BLaER1 (cell line): ENCODE measurements at regions not wholly inside any gene's neighbourhood (a gene's known extent, or its start where the extent isn't known, plus 50 kb on each side); places are given as distances from the start of the nearest gene placed in this dataset.
"Not testable (repeated sequence)": the region's sequence is repeated elsewhere in the genome, so short reads cannot be mapped to it uniquely, and the experiment has no call there.

Experiments used
- H3K27ac ChIP-seq: shearing (Covaris generic); formaldehyde crosslinking; 2 replicates; pipeline ENCODE4 v1.8.1; 2022
- H3K27me3 ChIP-seq: shearing (Covaris generic); formaldehyde crosslinking; 2 replicates; pipeline ENCODE4 v1.8.1; 2022
- H3K36me3 ChIP-seq: shearing (Covaris generic); formaldehyde crosslinking; 2 replicates; pipeline ENCODE4 v1.8.1; 2022
- H3K4me1 ChIP-seq: shearing (Covaris generic); formaldehyde crosslinking; 2 replicates; pipeline ENCODE4 v1.8.1; 2022
- H3K4me2 ChIP-seq: shearing (Covaris generic); formaldehyde crosslinking; 2 replicates; pipeline ENCODE4 v1.8.1; 2022
- H3K4me3 ChIP-seq: shearing (Covaris generic); formaldehyde crosslinking; 2 replicates; pipeline ENCODE4 v1.8.1; 2022
- H3K9ac ChIP-seq: shearing (Covaris generic); formaldehyde crosslinking; 2 replicates; pipeline ENCODE4 v1.8.1; 2022
- H3K9me3 ChIP-seq: shearing (Covaris generic); formaldehyde crosslinking; 2 replicates; pipeline ENCODE4 v1.8.1; 2022
- H4K20me1 ChIP-seq: shearing (Covaris generic); formaldehyde crosslinking; 2 replicates; pipeline ENCODE4 v1.8.1; 2022
- Cebpa-rat ChIP-seq: shearing (Covaris generic); IDR thresholded peaks from 2 replicates; pipeline ENCODE4 v1.8.1; 2022

DNA sequence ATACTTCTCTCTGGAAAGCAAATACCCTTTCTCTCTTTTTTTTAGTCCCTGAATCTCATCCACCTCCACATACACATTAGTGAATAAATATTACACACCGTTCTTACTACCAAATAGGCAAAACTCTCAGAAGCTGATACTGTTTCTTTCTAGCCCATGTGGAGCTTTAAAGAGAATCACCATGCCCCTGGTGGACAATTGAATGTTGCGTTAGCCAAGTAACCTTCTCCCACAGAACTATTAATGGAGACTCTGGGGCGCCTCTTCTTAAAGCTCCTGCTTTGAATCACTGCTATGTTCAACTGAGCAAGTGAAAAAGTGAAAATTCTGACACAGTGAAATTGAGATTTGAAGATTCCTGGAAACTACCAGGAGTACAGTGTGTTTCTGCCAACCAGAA lies 522.8 kb upstream of the CDH7 start:
- Histone ChIP-seq H3K4me2 (no peak overlapping the region), H3K9me3 (no peaks in the 10 kb centered on the region), H3K4me3 (no peak overlapping the region), H3K27ac (no peak overlapping the region), H3K9ac (no peak overlapping the region), H3K4me1 (no peaks in the 10 kb centered on the region), H3K36me3 (no peaks in the 10 kb centered on the region), H4K20me1 (no peaks in the 10 kb centered on the region), H3K27me3 (no peaks in the 10 kb centered on the region)
- TF ChIP-seq Cebpa-rat, result no peak

DNA sequence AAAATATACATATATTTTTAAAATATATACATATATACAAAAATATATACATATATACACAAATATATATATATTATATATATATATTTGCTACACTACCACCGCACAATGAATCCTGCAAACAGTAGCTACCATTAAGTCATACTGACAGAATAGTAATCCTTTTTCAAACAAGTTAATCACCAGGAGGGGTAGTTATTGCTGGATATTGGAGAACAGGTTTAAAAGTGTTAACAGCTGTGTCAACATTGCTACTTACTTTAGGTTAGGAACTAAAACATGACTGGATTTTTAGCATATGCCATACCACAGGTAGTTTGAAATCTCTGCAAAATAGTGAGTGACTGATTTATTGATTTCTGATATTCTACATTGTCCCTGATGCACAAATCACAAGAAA lies 529.1 kb upstream of the CDH7 start:
- Histone ChIP-seq H3K9ac (no peak overlapping the region), H4K20me1 (no peaks in the 10 kb centered on the region), H3K27me3 (no peaks in the 10 kb centered on the region), H3K9me3 (no peaks in the 10 kb centered on the region; the same call in 1 of the 2 replicates), H3K36me3 (no peaks in the 10 kb centered on the region), H3K4me3 (no peak overlapping the region), H3K27ac (no peak overlapping the region), H3K4me1 (no peaks in the 10 kb centered on the region), H3K4me2 (no peak overlapping the region)
- no peak for TF ChIP-seq Cebpa-rat

DNA sequence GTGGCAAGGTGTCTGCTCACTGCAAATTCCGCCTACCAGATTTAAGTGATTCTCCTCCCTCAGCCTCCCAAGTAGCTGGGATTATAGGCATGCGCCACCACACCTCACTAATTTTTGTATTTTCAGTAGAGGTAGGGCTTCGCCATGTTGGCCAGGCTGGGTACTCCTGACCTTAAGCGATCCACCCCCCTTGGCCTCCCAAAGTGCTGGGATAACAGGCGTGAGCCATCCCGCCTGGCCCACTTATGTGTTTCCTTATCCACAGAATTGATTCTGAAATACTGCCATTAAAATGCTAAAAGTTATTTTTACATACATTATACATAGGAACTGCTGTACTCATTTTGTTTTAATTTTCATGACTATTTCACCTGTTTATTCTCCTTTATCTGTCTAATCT lies 529.7 kb upstream of the CDH7 start:
- no peak for TF ChIP-seq Cebpa-rat
- Histone ChIP-seq H3K9me3 (no peaks in the 10 kb centered on the region; the same call in 1 of the 2 replicates), H3K27me3 (no peaks in the 10 kb centered on the region), H3K36me3 (no peaks in the 10 kb centered on the region), H3K9ac (no peak overlapping the region), H4K20me1 (no peaks in the 10 kb centered on the region), H3K4me3 (no peak overlapping the region), H3K27ac (no peak overlapping the region), H3K4me2 (no peak overlapping the region), H3K4me1 (no peaks in the 10 kb centered on the region)

DNA sequence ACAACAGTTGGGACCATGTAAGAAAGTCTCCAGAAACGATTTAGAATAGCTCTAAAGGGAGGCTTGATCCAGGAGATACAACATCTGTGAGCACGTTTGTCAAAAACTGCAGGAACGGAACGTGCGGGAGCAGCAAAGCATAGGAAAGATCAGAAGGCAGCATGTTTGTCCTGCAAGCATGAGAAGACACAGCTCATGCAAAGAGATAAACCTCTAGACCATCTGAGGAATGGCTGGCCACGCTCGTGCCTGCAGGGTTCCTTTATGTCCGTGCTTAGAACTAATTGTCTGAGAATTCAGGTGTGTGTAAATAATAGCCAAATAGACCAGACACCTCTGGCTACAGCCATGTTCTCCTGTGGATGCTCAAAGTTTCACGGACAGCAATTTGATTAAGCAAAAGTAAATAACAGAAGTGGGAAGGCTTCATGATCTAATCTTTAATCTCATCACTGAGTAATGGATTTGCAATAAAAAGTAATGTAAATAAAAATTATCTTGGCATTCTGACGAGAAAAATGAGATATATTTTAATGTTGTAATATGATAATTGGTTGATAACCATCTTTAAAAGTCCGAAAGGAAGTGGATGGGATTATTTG lies 534.8 kb upstream of the CDH7 start:
- Histone ChIP-seq H3K9me3 (no peaks in the 10 kb centered on the region; the same call in 1 of the 2 replicates), H3K27me3 (no peaks in the 10 kb centered on the region), H3K27ac (no peak overlapping the region), H3K4me1 (no peaks in the 10 kb centered on the region), H3K9ac (no peak overlapping the region), H3K36me3 (no peaks in the 10 kb centered on the region), H3K4me3 (no peak overlapping the region), H3K4me2 (no peak overlapping the region), H4K20me1 (no peaks in the 10 kb centered on the region)
- no peak for TF ChIP-seq Cebpa-rat

DNA sequence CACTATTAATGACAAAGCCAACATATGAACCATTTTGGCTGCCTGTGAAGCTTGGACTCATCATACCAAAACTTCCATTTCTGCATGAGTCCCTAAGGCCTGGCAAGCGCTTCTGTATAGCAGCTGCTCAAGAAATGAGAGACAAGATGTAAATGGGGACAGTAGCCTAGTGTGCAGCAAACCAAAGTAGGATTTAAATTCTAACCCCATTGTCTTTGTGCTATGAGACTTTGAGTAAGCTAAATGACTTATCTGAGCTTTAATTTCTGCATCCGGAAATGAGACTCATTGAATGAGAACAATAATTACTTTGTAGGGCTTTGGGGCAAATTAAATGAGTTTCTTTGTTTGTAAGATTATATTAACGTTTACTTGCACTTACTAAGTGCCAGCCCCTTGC lies 536.4 kb upstream of the CDH7 start:
- no peaks in the 10 kb centered on the region for H3K9me3 ChIP-seq
- H3K27me3 ChIP-seq, result no peaks in the 10 kb centered on the region
- TF ChIP-seq Cebpa-rat, result no peak

DNA sequence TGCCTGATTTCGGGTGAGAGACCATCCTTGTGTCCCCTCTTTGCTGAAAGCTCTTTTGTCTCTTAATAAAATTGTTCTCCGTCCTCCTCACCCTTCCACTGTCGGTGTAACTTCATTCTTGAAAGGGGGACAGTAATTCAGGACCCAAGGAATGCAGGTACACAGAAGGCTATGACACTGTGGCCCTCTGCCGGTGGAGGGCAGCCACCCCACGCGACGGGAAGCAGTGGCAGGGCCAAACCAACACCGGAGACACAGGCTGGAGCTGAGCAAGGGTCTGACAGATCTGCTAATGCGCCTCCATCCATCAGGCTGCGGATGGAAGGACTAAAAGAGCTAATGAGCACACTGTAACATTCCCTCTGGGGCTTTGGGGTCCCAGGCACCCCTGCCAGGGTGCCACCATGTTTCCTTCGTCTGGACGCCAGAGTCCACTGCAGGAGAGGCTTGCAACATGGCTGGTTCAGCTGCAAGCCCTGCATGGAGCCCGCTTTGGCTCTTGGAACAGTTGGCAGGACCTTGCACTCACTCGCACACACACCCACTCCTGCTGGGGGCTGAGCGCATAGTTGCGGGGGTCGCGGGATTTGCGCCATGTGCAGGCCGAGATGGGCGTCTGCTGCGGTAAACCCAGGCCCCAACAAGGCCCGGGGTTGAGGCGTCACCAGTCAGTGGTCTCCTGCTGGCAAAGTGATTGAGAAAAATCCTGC lies 544.1 kb upstream of the CDH7 start:
- Histone ChIP-seq H3K9ac (no peak overlapping the region), H3K36me3 (no peaks in the 10 kb centered on the region), H3K4me3 (no peak overlapping the region), H3K4me2 (no peak overlapping the region), H3K27ac (no peak overlapping the region), H3K27me3 (no peaks in the 10 kb centered on the region), H4K20me1 (no peaks in the 10 kb centered on the region), H3K9me3 (no peaks in the 10 kb centered on the region), H3K4me1 (no peaks in the 10 kb centered on the region)
- TF ChIP-seq Cebpa-rat, result no peak

More for the DNA sequence above, 536.4 kb upstream of the CDH7 start:
- Histone ChIP-seq H3K4me2 (no peak overlapping the region), H3K36me3 (no peaks in the 10 kb centered on the region), H3K4me1 (no peaks in the 10 kb centered on the region), H3K4me3 (no peak overlapping the region), H3K9ac (no peak overlapping the region), H3K27ac (no peak overlapping the region), H4K20me1 (no peaks in the 10 kb centered on the region)

DNA sequence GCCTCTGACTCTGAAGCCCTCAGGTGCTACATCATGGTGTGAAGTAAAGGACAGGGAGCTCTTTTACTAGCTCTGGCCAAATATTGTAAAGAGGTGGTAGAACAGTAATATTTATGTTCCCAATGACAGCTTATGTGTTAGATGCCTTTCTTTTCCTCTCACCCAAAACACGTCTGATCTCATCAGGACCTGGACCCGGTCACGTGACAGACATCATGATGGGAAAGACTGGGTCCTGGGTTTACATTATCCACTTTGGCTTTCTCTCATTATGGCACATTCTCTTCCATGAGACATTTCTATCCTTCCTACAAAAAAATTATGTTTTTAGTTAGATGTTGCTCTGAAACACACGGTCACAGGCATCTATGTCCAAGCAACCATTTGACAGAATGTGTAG lies 548.7 kb upstream of the CDH7 start:
- Histone ChIP-seq H3K9ac (no peak overlapping the region), H3K27me3 (no peaks in the 10 kb centered on the region), H3K9me3 (no peaks in the 10 kb centered on the region), H3K27ac (no peak overlapping the region), H4K20me1 (no peaks in the 10 kb centered on the region), H3K36me3 (no peaks in the 10 kb centered on the region), H3K4me2 (no peak overlapping the region), H3K4me1 (no peaks in the 10 kb centered on the region), H3K4me3 (no peak overlapping the region)
- TF ChIP-seq Cebpa-rat, result no peak

DNA sequence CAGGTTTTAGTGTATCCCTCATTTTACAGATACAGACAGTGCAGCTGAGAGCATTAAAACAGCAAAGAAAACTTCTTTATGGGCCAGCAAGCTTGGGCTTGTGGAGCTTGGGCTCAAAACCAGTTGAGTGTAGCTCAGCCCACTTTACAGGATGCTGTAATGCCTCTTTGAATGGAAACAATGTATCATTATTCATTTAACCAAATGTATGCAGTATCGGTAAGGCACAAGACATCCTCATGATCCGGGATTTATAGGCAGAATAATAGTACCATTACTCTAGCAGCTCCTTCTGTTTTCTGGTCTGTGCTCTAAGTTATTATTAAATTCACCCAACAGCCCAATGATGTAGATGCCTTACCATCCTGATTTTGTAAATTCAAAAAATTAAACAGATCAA lies 575.1 kb upstream of the CDH7 start:
- H3K4me2 ChIP-seq, result no peak overlapping the region
- H3K9me3 ChIP-seq, result no peaks in the 10 kb centered on the region
- no peaks in the 10 kb centered on the region for H3K27me3 ChIP-seq
- no peak overlapping the region for H3K27ac ChIP-seq
- no peak for TF ChIP-seq Cebpa-rat
- H3K36me3 ChIP-seq, result no peaks in the 10 kb centered on the region
- H4K20me1 ChIP-seq, result no peaks in the 10 kb centered on the region
- no peaks in the 10 kb centered on the region for H3K4me1 ChIP-seq
- no peak overlapping the region for H3K9ac ChIP-seq
- no peak overlapping the region for H3K4me3 ChIP-seq

DNA sequence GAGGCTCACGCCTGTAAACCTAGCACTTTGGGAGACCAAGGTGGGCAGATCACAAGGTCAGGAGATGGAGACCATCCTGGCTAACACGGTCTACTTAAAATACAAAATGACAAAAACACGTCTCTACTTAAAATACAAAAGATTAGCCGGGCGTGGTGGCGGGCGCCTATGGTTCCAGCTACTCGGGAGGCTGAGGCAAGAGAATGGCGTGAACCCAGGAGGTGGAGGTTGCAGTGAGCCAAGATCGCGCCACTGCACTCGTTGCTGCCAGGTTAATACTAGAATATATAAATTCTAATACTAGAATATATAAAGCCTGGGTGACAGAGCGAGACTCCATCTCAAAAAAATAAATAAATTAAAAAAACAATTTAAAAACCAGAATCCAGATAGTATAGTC lies 588.7 kb upstream of the CDH7 start:
- not testable (repeated sequence) for H3K9ac ChIP-seq, H3K27me3 ChIP-seq, H3K9me3 ChIP-seq, H3K4me2 ChIP-seq, H3K27ac ChIP-seq, H3K4me3 ChIP-seq, H4K20me1 ChIP-seq, H3K4me1 ChIP-seq, H3K36me3 ChIP-seq

DNA sequence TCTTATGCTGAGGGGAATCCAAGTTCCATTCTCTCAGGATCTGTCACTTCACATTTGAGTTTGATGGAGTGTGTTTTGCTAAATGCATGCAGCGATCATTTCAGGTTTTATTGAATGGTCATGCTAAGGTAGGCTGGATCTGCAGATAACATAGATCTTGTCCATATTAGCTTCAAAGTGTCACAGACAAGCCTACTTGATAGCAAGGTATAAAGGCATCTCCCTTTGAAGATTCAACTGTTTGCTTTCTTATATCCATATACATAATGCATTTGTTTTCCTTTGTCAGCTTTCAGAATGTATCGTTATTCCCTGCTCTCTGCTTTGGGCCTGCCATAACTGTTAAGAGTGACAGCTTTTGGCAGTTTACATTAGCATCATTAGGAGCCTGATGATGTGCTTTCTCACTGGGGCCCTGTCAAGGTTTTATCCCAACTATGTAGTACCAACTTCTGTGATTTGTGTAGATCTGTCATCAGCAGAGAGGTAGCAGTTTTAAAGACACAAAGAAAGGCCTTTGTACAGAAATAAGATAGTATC lies 604.3 kb upstream of the CDH7 start:
- Histone ChIP-seq H3K4me2 (no peak overlapping the region), H3K4me1 (peaks cover 15% of the 10 kb centered on the region), H3K4me3 (no peak overlapping the region), H3K36me3 (no peaks in the 10 kb centered on the region), H3K27ac (no peak overlapping the region), H4K20me1 (no peaks in the 10 kb centered on the region), H3K27me3 (no peaks in the 10 kb centered on the region), H3K9me3 (peaks cover 15% of the 10 kb centered on the region), H3K9ac (no peak overlapping the region)
- TF ChIP-seq Cebpa-rat, result no peak
